Fibroblast of mammary gland (primary cell): ENCODE measurements at regions not wholly inside any gene's neighbourhood (a gene's known extent, or its start where the extent isn't known, plus 50 kb on each side); places are given as distances from the start of the nearest gene placed in this dataset.
"Not testable (repeated sequence)": the region's sequence is repeated elsewhere in the genome, so short reads cannot be mapped to it uniquely, and the experiment has no call there.

Source experiments
- DNase-seq: peaks from one replicate; pipeline ENCODE4 v3.0.0-alpha.2; 2010; ENCODE audit warnings: low read depth
- H3K4me3 ChIP-seq: 2 replicates; pipeline ENCODE4 v1.5.1; 2011; ENCODE audit warnings: low read depth, mild to moderate bottlenecking, low read length, moderate library complexity; ENCODE audit not compliant: control insufficient read depth
- TF ChIP-seq, protein P1 (sequence below): conservative IDR thresholded peaks from 2 replicates; pipeline ENCODE4 v1.5.1; 2011; ENCODE audit warnings: low read depth, low read length, inconsistent platforms; ENCODE audit not compliant: control insufficient read depth, insufficient read depth

DNA sequence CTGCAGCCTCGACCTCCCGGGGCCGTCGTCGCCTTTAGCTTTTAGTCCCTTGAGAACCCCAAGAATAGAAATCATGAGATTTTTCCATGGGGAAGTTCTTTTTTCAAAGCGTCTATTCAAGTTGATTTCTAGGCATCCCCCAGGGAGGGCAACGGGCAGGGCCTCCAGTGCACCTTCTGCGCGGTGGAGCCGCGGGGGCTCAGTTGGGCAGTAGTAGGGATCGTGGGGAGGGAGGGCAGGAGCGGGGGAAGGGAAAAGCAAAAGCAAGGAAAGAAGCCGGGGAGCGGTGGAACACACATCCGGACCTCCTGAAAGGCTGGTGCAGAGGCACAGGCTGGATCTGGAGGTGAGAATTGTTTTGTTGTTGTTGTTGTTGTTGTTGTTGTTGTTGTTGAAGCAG lies 103.4 kb downstream of the PPIAL4G start:
- TF ChIP-seq, protein P1, sequence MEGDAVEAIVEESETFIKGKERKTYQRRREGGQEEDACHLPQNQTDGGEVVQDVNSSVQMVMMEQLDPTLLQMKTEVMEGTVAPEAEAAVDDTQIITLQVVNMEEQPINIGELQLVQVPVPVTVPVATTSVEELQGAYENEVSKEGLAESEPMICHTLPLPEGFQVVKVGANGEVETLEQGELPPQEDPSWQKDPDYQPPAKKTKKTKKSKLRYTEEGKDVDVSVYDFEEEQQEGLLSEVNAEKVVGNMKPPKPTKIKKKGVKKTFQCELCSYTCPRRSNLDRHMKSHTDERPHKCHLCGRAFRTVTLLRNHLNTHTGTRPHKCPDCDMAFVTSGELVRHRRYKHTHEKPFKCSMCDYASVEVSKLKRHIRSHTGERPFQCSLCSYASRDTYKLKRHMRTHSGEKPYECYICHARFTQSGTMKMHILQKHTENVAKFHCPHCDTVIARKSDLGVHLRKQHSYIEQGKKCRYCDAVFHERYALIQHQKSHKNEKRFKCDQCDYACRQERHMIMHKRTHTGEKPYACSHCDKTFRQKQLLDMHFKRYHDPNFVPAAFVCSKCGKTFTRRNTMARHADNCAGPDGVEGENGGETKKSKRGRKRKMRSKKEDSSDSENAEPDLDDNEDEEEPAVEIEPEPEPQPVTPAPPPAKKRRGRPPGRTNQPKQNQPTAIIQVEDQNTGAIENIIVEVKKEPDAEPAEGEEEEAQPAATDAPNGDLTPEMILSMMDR, result no peak
- H3K4me3 ChIP-seq, result no peak overlapping the region
- no peak for DNase-seq

DNA sequence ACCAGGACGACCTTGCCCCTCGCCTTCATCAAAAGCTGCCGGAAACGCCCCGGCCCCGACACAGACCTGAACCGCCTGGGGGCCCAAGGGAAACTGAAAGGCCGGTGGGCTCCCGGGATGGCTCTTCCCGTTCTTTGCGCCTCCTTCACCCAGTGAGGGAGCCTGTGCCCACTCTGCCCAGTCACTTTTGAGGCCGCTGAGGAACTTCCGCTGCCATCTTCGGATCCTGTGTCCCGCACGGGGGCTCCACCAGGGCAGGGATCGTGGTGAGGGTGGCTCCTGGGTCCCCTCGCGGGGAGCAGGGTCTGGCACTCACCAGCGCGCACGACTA lies 104.0 kb downstream of the PPIAL4G start:
- TF ChIP-seq, protein P1, result no peak
- no peak for DNase-seq
- no peak overlapping the region for H3K4me3 ChIP-seq

GRCh38 chr1:148377992-148378391 lies 105.1 kb downstream of the PPIAL4G start:
- DNase-seq, H3K4me3 ChIP-seq: not testable (repeated sequence)

- H3K4me3 ChIP-seq, DNase-seq: not testable (repeated sequence)
Observed at GRCh38 chr1:148377045-148377444, 106.1 kb downstream of the PPIAL4G start.

GRCh38 chr1:148374101-148374500 lies 109.0 kb downstream of the PPIAL4G start:
- no peak overlapping the region for H3K4me3 ChIP-seq
- TF ChIP-seq, protein P1, result no peak
- DNase-seq, result no peak

- no peak for DNase-seq
- TF ChIP-seq, protein P1, result no peak
- H3K4me3 ChIP-seq, result no peak overlapping the region
Observed at GRCh38 chr1:148373192-148373925, 109.7 kb downstream of the PPIAL4G start.

- peak; percentile 70 for DNase-seq
- TF ChIP-seq, protein P1, result no peak
- no peak overlapping the region for H3K4me3 ChIP-seq
Observed at GRCh38 chr1:148372731-148373130, 110.4 kb downstream of the PPIAL4G start.

- peak; percentile 36 for DNase-seq
- not testable (repeated sequence) for H3K4me3 ChIP-seq
Observed at GRCh38 chr1:148372051-148372726, 110.9 kb downstream of the PPIAL4G start.
